Colonic mucosa (tissue), 4 donors: ENCODE measurements at regions not wholly inside any gene's neighbourhood (a gene's known extent, or its start where the extent isn't known, plus 50 kb on each side); places are given as distances from the start of the nearest gene placed in this dataset.

Experiments used
- DNase-seq: peaks from one replicate; pipeline ENCODE4 v3.0.0-alpha.2; 2020
- H3K27ac ChIP-seq: fragments of 200-600 bp; one replicate; pipeline ENCODE4 v1.8.0; 2021
- H3K27me3 ChIP-seq: fragments of 200-600 bp; one replicate; pipeline ENCODE4 v1.8.0; 2021
- H3K36me3 ChIP-seq: fragments of 200-600 bp; one replicate; pipeline ENCODE4 v1.8.0; 2021
- H3K4me1 ChIP-seq: fragments of 200-600 bp; one replicate; pipeline ENCODE4 v1.8.0; 2021; ENCODE audit warnings: mild to moderate bottlenecking
- H3K4me3 ChIP-seq: fragments of 200-600 bp; one replicate; pipeline ENCODE4 v1.8.0; 2021
- H3K9ac ChIP-seq, 2 donors: one replicate each; pipeline ENCODE4 v1.7.0; 2013; ENCODE audit warnings: control low read depth in 2 of 2, low read depth in 2 of 2, low read length in 2 of 2
- H3K9me3 ChIP-seq: fragments of 200-600 bp; one replicate; pipeline ENCODE4 v1.8.0; 2021
- intact Hi-C: fragments of 100-400 bp; cut with DNase I; formaldehyde crosslinking; loops from one replicate; pipeline ENCODE4 v1.14.1; 2022
- TF ChIP-seq, protein P1 (sequence below): fragments of 200-600 bp; IDR thresholded peaks from one replicate; pipeline ENCODE4 v1.8.0; 2022; ENCODE audit warnings: antibody characterized with exemption, mild to moderate bottlenecking
- donor health status: healthy.
- donor health status: DM: no; HTN: no; CAD: no.
- donor health status: DM: no; HTN: no; CAD: no.

DNA sequence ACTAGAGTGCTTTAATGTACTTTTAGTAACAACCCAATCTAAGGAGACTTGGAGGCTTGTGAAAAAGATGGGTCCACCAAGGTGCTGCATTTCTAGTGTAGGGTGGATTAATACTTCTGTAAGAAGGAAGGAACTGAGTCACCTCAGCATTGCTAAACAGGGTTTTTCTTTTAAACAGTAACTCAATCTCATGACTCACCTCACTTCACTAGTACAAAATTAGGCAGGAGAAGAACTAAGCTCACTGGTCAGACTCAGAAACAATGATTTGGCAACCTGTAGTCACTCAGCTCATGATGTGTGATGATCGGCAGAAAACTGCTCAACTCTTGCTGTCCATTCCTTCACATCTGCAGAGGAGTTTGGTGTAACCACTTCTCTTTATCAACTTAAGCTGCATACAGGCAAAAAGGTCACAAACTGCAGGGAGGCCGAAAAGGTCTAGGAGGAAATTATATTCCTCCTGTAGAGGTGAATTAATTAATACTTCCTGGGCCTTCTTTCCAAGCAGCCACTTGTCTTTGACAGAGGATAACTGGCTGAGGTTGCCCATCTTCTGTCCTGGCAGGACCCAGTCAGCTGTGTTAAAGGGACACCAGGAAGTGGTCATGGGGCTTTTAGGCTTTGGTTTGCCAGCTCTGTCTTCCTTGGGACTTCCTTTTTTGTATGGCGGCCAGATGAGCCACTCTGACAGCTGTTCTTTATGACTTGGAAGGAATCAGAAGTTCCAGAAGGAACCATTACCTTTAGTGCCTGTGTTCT lies 466.9 kb downstream of the FUT8 start:
- Histone ChIP-seq H3K9ac (no peak overlapping the region), H3K4me3 (no peak overlapping the region), H3K27me3 (no peaks in the 10 kb centered on the region), H3K4me1 (no peaks in the 10 kb centered on the region), H3K9me3 (no peaks in the 10 kb centered on the region), H3K36me3 (no peaks in the 10 kb centered on the region), H3K27ac (no peak overlapping the region)
- intact Hi-C loops: no loop called here
- TF ChIP-seq, protein P1, sequence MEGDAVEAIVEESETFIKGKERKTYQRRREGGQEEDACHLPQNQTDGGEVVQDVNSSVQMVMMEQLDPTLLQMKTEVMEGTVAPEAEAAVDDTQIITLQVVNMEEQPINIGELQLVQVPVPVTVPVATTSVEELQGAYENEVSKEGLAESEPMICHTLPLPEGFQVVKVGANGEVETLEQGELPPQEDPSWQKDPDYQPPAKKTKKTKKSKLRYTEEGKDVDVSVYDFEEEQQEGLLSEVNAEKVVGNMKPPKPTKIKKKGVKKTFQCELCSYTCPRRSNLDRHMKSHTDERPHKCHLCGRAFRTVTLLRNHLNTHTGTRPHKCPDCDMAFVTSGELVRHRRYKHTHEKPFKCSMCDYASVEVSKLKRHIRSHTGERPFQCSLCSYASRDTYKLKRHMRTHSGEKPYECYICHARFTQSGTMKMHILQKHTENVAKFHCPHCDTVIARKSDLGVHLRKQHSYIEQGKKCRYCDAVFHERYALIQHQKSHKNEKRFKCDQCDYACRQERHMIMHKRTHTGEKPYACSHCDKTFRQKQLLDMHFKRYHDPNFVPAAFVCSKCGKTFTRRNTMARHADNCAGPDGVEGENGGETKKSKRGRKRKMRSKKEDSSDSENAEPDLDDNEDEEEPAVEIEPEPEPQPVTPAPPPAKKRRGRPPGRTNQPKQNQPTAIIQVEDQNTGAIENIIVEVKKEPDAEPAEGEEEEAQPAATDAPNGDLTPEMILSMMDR: no peak
- no peak for DNase-seq

DNA sequence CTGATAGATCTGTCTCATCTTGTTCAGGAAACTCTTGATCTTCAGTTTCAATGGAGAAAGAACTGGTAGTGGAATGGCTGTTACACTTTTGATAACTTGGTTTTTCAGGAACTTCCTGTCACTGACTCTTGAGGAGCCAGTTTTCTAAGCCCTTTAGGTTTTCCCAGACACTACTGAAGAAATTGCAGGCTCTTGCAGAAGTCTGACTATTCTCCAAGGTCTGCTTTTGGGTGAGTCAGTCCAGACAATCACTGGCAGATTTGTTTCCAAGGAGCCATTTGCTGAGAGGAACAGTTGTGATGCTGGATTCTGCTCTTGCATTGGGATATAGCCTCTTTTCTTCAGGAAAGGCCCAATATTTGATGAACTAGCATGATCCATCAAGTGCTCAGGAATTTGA lies 468.0 kb downstream of the FUT8 start:
- Histone ChIP-seq H3K36me3 (no peaks in the 10 kb centered on the region), H3K4me3 (no peak overlapping the region), H3K27ac (no peak overlapping the region), H3K27me3 (no peaks in the 10 kb centered on the region), H3K9me3 (no peaks in the 10 kb centered on the region), H3K4me1 (no peaks in the 10 kb centered on the region), H3K9ac (no peak overlapping the region)
- no peak for DNase-seq
- intact Hi-C loops: no loop called here
- TF ChIP-seq, protein P1: no peak

DNA sequence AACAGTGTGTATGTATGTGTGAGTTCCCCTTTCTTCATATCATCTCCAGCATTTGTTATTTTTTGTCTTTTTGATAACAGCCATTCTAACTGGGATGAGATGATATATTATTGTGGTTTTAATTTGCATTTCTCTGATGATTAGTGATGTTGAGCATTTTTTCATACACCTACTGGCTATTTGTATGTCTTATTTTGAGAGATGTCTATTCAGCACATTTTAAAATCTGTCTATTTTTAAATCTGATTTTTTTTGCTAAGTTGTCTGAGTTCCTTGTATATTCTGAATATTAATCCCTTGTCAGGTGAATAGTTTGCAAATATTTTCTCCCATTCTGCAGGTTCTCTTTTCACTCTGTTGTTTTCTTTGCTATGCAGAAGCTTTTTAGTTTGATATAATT lies 469.1 kb downstream of the FUT8 start:
- Histone ChIP-seq H3K4me3 (no peak overlapping the region), H3K4me1 (no peaks in the 10 kb centered on the region), H3K9me3 (no peaks in the 10 kb centered on the region), H3K9ac (no peak overlapping the region), H3K36me3 (no peaks in the 10 kb centered on the region), H3K27ac (no peak overlapping the region), H3K27me3 (no peaks in the 10 kb centered on the region)
- intact Hi-C loops: no loop called here
- TF ChIP-seq, protein P1: no peak
- DNase-seq: no peak

DNA sequence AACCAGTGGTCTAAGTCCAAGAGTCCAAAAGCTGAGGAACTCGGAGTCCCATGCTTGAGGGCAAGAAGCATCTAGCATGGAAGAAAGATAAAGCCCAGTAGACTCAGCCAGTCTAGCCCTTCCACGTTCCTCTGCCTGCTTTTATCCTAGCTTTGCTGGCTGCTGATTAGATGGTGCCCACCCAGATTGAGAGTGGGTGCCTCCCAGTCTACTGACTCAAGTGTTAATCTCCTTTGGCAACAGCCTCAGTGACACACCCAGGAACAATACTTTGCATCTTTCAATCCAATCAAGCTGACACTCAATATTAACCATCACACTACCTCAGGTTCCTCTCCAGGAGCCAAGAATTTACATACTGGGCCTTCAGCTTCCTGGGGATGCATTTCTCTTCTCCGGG lies 476.1 kb downstream of the FUT8 start:
- DNase-seq: no peak
- Histone ChIP-seq H3K4me3 (no peak overlapping the region), H3K27ac (no peak overlapping the region), H3K27me3 (no peaks in the 10 kb centered on the region), H3K36me3 (no peaks in the 10 kb centered on the region), H3K9me3 (no peaks in the 10 kb centered on the region), H3K9ac (no peak overlapping the region), H3K4me1 (no peaks in the 10 kb centered on the region)
- intact Hi-C loops: no loop called here
- TF ChIP-seq, protein P1: no peak

DNA sequence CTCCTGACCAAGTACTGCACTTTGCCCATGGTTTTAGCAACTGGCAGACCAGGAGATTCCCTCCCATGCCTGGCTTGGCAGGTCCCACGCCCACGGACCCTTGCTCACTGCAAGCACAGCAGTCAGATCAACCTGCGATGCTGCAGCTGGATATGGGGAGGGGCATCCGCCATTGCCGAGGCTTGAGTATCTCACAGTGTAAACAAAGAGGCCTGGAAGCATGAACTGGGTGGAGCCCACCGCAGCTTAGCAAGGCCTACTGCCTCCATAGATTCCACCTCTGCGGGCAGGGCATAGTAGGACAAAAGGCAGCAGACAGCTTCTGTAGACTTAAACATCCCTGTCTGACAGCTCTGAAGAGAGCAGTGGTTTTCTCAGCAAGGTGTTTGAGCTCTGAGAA lies 479.8 kb downstream of the FUT8 start:
- Histone ChIP-seq H3K9ac (no peak overlapping the region), H3K27ac (no peak overlapping the region), H3K9me3 (no peaks in the 10 kb centered on the region), H3K4me1 (no peaks in the 10 kb centered on the region), H3K36me3 (no peaks in the 10 kb centered on the region), H3K4me3 (no peak overlapping the region), H3K27me3 (no peaks in the 10 kb centered on the region)
- no peak for DNase-seq
- intact Hi-C loops: no loop called here
- TF ChIP-seq, protein P1: no peak
